ENCODE measurements at regions not wholly inside any gene's neighbourhood (a gene's known extent, or its start where the extent isn't known, plus 50 kb on each side); places are given as distances from the start of the nearest gene placed in this dataset.

- DNase-seq: no peak
Measured at GRCh38 chr18:77668219-77668618, 418.6 kb downstream of the GALR1 start.

- no peak for DNase-seq
Measured at GRCh38 chr18:77669331-77669730, 419.7 kb downstream of the GALR1 start.

GRCh38 chr18:77671456-77672167 is 422.0 kb downstream of the GALR1 start:
- DNase-seq: no peak

GRCh38 chr18:77676910-77677309 is 427.3 kb downstream of the GALR1 start:
- no peak for DNase-seq

GRCh38 chr18:77677536-77677935 is 427.9 kb downstream of the GALR1 start:
- no peak for DNase-seq

GRCh38 chr18:77679869-77680268 is 430.2 kb downstream of the GALR1 start:
- DNase-seq: no peak

GRCh38 chr18:77700051-77700450 is 450.4 kb downstream of the GALR1 start:
- no peak for DNase-seq

GRCh38 chr18:77701977-77702376 is 452.3 kb downstream of the GALR1 start:
- DNase-seq: no peak

- no peak for DNase-seq
Measured at GRCh38 chr18:77702686-77703085, 453.0 kb downstream of the GALR1 start.

- DNase-seq: no peak
Measured at GRCh38 chr18:77705301-77705700, 455.7 kb downstream of the GALR1 start.

GRCh38 chr18:77708826-77709506 is 459.3 kb downstream of the GALR1 start:
- no peak for DNase-seq

GRCh38 chr18:77711096-77711495 is 461.4 kb downstream of the GALR1 start:
- DNase-seq: no peak

- DNase-seq: no peak
Measured at GRCh38 chr18:77714716-77715115, 465.1 kb downstream of the GALR1 start.

GRCh38 chr18:77716282-77716681 is 466.6 kb downstream of the GALR1 start:
- DNase-seq: no peak

GRCh38 chr18:77733292-77733903 is 483.8 kb downstream of the GALR1 start:
- DNase-seq: no peak

GRCh38 chr18:77736842-77737241 is 487.2 kb downstream of the GALR1 start:
- DNase-seq: no peak

GRCh38 chr18:77737405-77737804 is 487.8 kb downstream of the GALR1 start:
- DNase-seq: no peak

- DNase-seq: no peak
Measured at GRCh38 chr18:77749089-77749488, 499.4 kb downstream of the GALR1 start.

- no peak for DNase-seq
Measured at GRCh38 chr18:77750006-77750405, 500.4 kb downstream of the GALR1 start.

- DNase-seq: no peak
Measured at GRCh38 chr18:77754475-77755044, 504.9 kb downstream of the GALR1 start.

- no peak for DNase-seq
Measured at GRCh38 chr18:77755187-77755586, 505.5 kb downstream of the GALR1 start.

GRCh38 chr18:77761332-77761731 is 511.7 kb downstream of the GALR1 start:
- no peak for DNase-seq

GRCh38 chr18:77762014-77762413 is 512.4 kb downstream of the GALR1 start:
- DNase-seq: no peak

- DNase-seq: no peak
Measured at GRCh38 chr18:77762642-77763041, 513.0 kb downstream of the GALR1 start.
